HCT116 (cell line): ENCODE measurements at regions not wholly inside any gene's neighbourhood (a gene's known extent, or its start where the extent isn't known, plus 50 kb on each side); places are given as distances from the start of the nearest gene placed in this dataset.

ENCODE experiments used
- ATAC-seq: fragments of 200-7000 bp; cut with Tn5 transposase; 2 replicates; pipeline ENCODE4 v1.9.1; 2020; ENCODE audit warnings: mild to moderate bottlenecking, moderate library complexity
- BruUV-seq: library from RNA; stranded (reverse); fragments of 400-500 nt; replicated peaks from 2 replicates; lab custom pipeline; 2021; lab: Mats Ljungman, UMichigan
- CTCF ChIA-PET: fragments of 300-600 bp; sonication (Branson Sonifier 250); formaldehyde crosslinking; loops from one replicate; lab custom pipeline; 2021; ENCODE audit warnings: antibody characterized with exemption; lab: Charles Lee
- POLR2A ChIA-PET: fragments of 300-600, 350-600 bp; sonication (Branson Sonifier 250); formaldehyde crosslinking; loops from one replicate; lab custom pipeline; 2021; ENCODE audit warnings: antibody characterized with exemption; lab: Charles Lee
- RAD21 ChIA-PET, 2 experiments: fragments of 300-600 bp; sonication (Branson Sonifier 250); formaldehyde crosslinking; loops; one replicate each; lab custom pipeline; 2023; ENCODE audit warnings: low total read pairs in 2 of 2; ENCODE audit not compliant: uncharacterized antibody in 2 of 2, unreplicated experiment in 2 of 2, low non-redundant PET in 1 of 2; lab: Charles Lee
- DNase-seq: peaks from one replicate; pipeline ENCODE4 v3.0.0-alpha.2; 2010; ENCODE audit warnings: low read depth, low spot score
- H2AFZ ChIP-seq: fragments of 200-600 bp; shearing (Covaris generic), sonication (generic); 2 replicates; pipeline ENCODE4 v1.6.1; 2017; ENCODE audit warnings: low read depth, mixed run types, mixed read lengths, antibody characterized with exemption, low read length; ENCODE audit not compliant: poor library complexity, severe bottlenecking
- H3K27ac ChIP-seq: 2 replicates; pipeline ENCODE4 v1.5.1; 2012; ENCODE audit warnings: low read depth, low read length
- H3K27me3 ChIP-seq: fragments of 200-600 bp; sonication (generic); 2 replicates; pipeline ENCODE4 v1.6.1; 2016; ENCODE audit warnings: mixed run types, low read length, mixed read lengths; ENCODE audit not compliant: insufficient read depth
- H3K36me3 ChIP-seq, 2 experiments: fragments of 200-500 bp in 1 of 2; fragments of 200-600 bp in 1 of 2; sonication (Bioruptor generic) in 1 of 2; sonication (generic) in 1 of 2; 2 replicates each; pipeline versions ENCODE4 v1.5.1 to v1.6.1; 2014 to 2016; ENCODE audit warnings: low read length in 2 of 2, inconsistent platforms in 1 of 2, mixed read lengths in 1 of 2, mixed run types in 1 of 2; ENCODE audit not compliant: insufficient read depth in 2 of 2, control insufficient read depth in 1 of 2
- H3K4me1 ChIP-seq, 2 experiments: fragments of 200-600 bp in 1 of 2; sonication (generic) in 1 of 2; 2 replicates each; pipeline versions ENCODE4 v1.5.1 to v1.6.1; 2012 to 2017; ENCODE audit warnings: low read length in 2 of 2, inconsistent platforms in 1 of 2, mild to moderate bottlenecking in 1 of 2, mixed read lengths in 1 of 2, mixed run types in 1 of 2, moderate library complexity in 1 of 2; ENCODE audit not compliant: insufficient read depth in 2 of 2, control insufficient read depth in 1 of 2
- H3K4me2 ChIP-seq: fragments of 200-600 bp; sonication (generic); 2 replicates; pipeline ENCODE4 v1.6.1; 2017; ENCODE audit warnings: mixed run types, low read length, mixed read lengths
- H3K4me3 ChIP-seq, 2 experiments: fragments of 200-600 bp in 1 of 2; sonication (generic) in 1 of 2; replicated peaks in 1 of 2; 2 replicates each; pipeline ENCODE4 v1.5.1; 2011 to 2016; ENCODE audit warnings: low read length in 2 of 2, control low read depth in 1 of 2, low read depth in 1 of 2, mild to moderate bottlenecking in 1 of 2, mixed read lengths in 1 of 2, mixed run types in 1 of 2
- H3K79me2 ChIP-seq: fragments of 200-600 bp; sonication (generic); 2 replicates; pipeline ENCODE4 v1.6.1; 2017; ENCODE audit warnings: mild to moderate bottlenecking, mixed run types, low read length, moderate library complexity, mixed read lengths; ENCODE audit not compliant: insufficient read depth
- H3K9ac ChIP-seq: fragments of 200-600 bp; sonication (generic); 2 replicates; pipeline ENCODE4 v1.6.1; 2016; ENCODE audit warnings: low read length, mixed read lengths
- H3K9me2 ChIP-seq: fragments of 200-600 bp; sonication (generic), shearing (Covaris generic); 2 replicates; pipeline ENCODE4 v1.6.1; 2017; ENCODE audit warnings: mixed run types, mild to moderate bottlenecking, moderate library complexity; ENCODE audit not compliant: insufficient read depth
- H3K9me3 ChIP-seq, 2 experiments: fragments of 200-500 bp in 1 of 2; fragments of 200-600 bp in 1 of 2; sonication (Bioruptor generic) in 1 of 2; sonication (generic) in 1 of 2; 2 replicates each; pipeline ENCODE4 v1.6.1; 2014 to 2017; ENCODE audit warnings: low read length in 2 of 2, mixed read lengths in 2 of 2, inconsistent platforms in 1 of 2, low read depth in 1 of 2, mild to moderate bottlenecking in 1 of 2, mixed run types in 1 of 2, moderate library complexity in 1 of 2; ENCODE audit not compliant: control insufficient read depth in 1 of 2, insufficient read depth in 1 of 2
- H4K20me1 ChIP-seq: fragments of 200-600 bp; sonication (generic), shearing (Covaris generic); 2 replicates; pipeline ENCODE4 v1.6.1; 2017; ENCODE audit warnings: mixed run types, mild to moderate bottlenecking, moderate library complexity; ENCODE audit not compliant: insufficient read depth
- CBX3 ChIP-seq: IDR thresholded peaks from 2 replicates; pipeline ENCODE4 v1.6.1; 2012; ENCODE audit warnings: low read depth
- FOSL1 ChIP-seq: IDR thresholded peaks from 2 replicates; pipeline ENCODE4 v1.6.1; 2012; ENCODE audit warnings: low read depth
- JUND ChIP-seq: IDR thresholded peaks from 2 replicates; pipeline ENCODE4 v1.6.1; 2012
- POLR2A ChIP-seq: IDR thresholded peaks from 2 replicates; pipeline ENCODE4 v1.7.0; 2011; ENCODE audit warnings: borderline replicate concordance; ENCODE audit not compliant: insufficient read depth, insufficient read length; ENCODE audit errors: extremely low read depth
- POLR2AphosphoS5 ChIP-seq: IDR thresholded peaks from 2 replicates; pipeline ENCODE4 v1.6.1; 2011; ENCODE audit warnings: mild to moderate bottlenecking, low read depth, low read length, moderate library complexity
- REST ChIP-seq: IDR thresholded peaks from 2 replicates; pipeline ENCODE4 v1.6.1; 2012; ENCODE audit warnings: low read depth
- SRF ChIP-seq: IDR thresholded peaks from 2 replicates; pipeline ENCODE4 v1.6.1; 2012; ENCODE audit warnings: low read depth
- YY1 ChIP-seq: IDR thresholded peaks from 2 replicates; pipeline ENCODE4 v1.6.1; 2011; ENCODE audit warnings: low read length, low read depth, moderate library complexity, mild to moderate bottlenecking; ENCODE audit not compliant: insufficient replicate concordance; ENCODE audit errors: extremely low read depth
- intact Hi-C: fragments of 100-400 bp; cut with micrococcal nuclease; formaldehyde crosslinking; loops from 2 replicates; pipeline ENCODE4 v1.10.0; 2022
- TF ChIP-seq, protein P1 (sequence below), 3 experiments: fragments of 200-600 bp in 1 of 3; sonication (generic) in 1 of 3; IDR thresholded peaks in 2 of 3; conservative IDR thresholded peaks in 1 of 3; 2 replicates each; pipeline ENCODE4 v1.5.1; 2012 to 2017; ENCODE audit warnings: low read depth in 2 of 3, low read length in 2 of 3, antibody characterized with exemption in 1 of 3, borderline replicate concordance in 1 of 3, control low read depth in 1 of 3, mild to moderate bottlenecking in 1 of 3, mixed read lengths in 1 of 3, mixed run types in 1 of 3, moderate library complexity in 1 of 3; ENCODE audit not compliant: insufficient read depth in 1 of 3

DNA sequence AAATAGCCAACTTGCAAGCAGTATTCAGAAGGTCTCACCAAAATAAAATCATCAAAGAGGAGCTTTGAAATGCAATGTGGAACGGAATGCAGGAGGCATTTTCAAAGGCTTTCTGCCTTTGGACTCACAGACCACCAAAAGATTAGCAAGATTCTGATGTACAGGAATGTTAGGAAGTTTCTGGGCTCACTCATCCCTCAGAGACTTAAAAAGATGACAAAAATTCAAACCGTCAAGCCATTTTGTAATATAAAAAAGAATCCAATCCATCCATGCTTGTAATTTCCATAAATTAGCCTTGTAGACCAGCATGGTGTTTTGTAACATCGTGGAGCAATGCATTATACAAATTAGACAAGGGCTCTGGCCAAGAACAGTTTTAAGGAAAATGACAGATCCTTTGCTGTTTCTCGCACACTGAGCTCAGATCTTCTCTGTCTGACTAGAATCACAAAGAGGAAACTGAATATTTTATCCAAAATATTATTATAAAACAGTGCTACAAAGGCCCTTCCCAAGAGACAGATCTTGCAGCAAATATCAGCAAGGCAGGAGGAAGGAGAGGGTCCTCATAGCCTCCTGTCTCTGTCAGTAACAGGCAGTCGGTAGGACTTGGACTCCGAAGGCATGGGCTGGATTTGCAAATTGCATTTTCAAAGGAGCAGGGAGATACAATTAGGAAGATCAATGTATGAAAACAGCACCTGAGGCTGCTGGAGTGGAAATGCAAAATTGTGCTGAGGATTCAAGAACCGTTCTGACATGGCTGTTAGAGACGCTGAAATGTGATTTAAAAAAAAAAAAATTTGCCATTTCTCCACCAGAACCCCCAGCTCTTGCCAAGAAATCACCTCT lies 57.4 kb upstream of the NRP1 start:
- BruUV-seq = no TSS peak
- Histone ChIP-seq H2AFZ (no peak overlapping the region), H3K9me3 (peaks cover 0 to 3% of the 10 kb centered on the region in 2 experiments; a peak in 1 of 4 replicates), H3K4me2 (no peak overlapping the region), H3K27me3 (no peaks in the 10 kb centered on the region; the same call in 1 of the 2 replicates), H3K79me2 (no peaks in the 10 kb centered on the region), H3K36me3 (no peaks in the 10 kb centered on the region), H3K4me1 (no peaks in the 10 kb centered on the region), H3K27ac (no peak overlapping the region), H3K9ac (no peak overlapping the region), H4K20me1 (no peaks in the 10 kb centered on the region), H3K9me2 (no peaks in the 10 kb centered on the region), H3K4me3 (no peak overlapping the region)
- intact Hi-C loops = no loop called here
- ATAC-seq (no peak), DNase-seq (no peak)
- ChIA-PET RAD21 (no interaction called here), POLR2A (no interaction called here), CTCF (no interaction called here)
- TF ChIP-seq SRF (no peak), REST (no peak)

DNA sequence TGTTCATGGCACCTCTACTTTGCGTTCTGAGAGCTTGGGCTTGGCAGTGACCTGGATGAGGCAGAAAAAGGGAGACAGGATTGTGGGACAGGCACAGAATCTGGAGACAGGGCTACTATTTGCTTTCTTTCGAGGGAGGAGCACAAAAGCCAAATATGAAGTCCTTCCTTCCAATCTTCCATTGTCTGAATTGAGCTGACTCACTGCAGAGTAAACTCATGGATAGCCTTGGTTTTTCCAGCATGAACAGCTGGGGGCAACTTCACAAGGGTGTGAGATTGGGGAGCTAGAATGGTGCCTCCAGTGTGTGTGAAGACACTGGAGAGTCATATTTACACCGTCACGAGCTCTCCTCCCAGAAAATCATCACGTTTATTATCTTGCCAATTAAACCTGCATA lies 55.6 kb upstream of the NRP1 start:
- H4K20me1 ChIP-seq = no peaks in the 10 kb centered on the region
- no peak overlapping the region for H3K4me2 ChIP-seq
- intact Hi-C loops = no loop called here
- no peak overlapping the region for H3K27ac ChIP-seq
- no peak for DNase-seq
- ChIA-PET POLR2A (no interaction called here), RAD21 (no interaction called here), CTCF (no interaction called here)
- H3K36me3 ChIP-seq = no peaks in the 10 kb centered on the region
- no TSS peak for BruUV-seq
- no peaks in the 10 kb centered on the region for H3K9me3 ChIP-seq
- H3K27me3 ChIP-seq = no peaks in the 10 kb centered on the region; the same call in 1 of the 2 replicates
- no peak overlapping the region for H3K9ac ChIP-seq
- no peaks in the 10 kb centered on the region for H3K9me2 ChIP-seq
- no peak overlapping the region for H3K4me3 ChIP-seq
- ATAC-seq = no peak
- no peak overlapping the region for H2AFZ ChIP-seq
- no peaks in the 10 kb centered on the region for H3K79me2 ChIP-seq
- H3K4me1 ChIP-seq = no peaks in the 10 kb centered on the region
- no peak for TF ChIP-seq SRF
- TF ChIP-seq REST = no peak
- no peak for TF ChIP-seq JUND
- no peak for TF ChIP-seq YY1
- TF ChIP-seq, protein P1, sequence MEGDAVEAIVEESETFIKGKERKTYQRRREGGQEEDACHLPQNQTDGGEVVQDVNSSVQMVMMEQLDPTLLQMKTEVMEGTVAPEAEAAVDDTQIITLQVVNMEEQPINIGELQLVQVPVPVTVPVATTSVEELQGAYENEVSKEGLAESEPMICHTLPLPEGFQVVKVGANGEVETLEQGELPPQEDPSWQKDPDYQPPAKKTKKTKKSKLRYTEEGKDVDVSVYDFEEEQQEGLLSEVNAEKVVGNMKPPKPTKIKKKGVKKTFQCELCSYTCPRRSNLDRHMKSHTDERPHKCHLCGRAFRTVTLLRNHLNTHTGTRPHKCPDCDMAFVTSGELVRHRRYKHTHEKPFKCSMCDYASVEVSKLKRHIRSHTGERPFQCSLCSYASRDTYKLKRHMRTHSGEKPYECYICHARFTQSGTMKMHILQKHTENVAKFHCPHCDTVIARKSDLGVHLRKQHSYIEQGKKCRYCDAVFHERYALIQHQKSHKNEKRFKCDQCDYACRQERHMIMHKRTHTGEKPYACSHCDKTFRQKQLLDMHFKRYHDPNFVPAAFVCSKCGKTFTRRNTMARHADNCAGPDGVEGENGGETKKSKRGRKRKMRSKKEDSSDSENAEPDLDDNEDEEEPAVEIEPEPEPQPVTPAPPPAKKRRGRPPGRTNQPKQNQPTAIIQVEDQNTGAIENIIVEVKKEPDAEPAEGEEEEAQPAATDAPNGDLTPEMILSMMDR (IDR thresholded peaks at IDR 0.05 in 2 of 3, conservative IDR thresholded peaks at IDR 0.05 in 1 of 3; ENCODE audit: borderline replicate concordance in 1 of 3, insufficient read depth in 1 of 3, low read depth in 2 of 3, low read length in 2 of 3) = no peak
- TF ChIP-seq POLR2AphosphoS5 = no peak
- no peak for TF ChIP-seq POLR2A
- TF ChIP-seq FOSL1 = no peak
- no peak for TF ChIP-seq CBX3
